GM21786 (cell line): ENCODE measurements at regions not wholly inside any gene's neighbourhood (a gene's known extent, or its start where the extent isn't known, plus 50 kb on each side); places are given as distances from the start of the nearest gene placed in this dataset.

Experiments used
- ATAC-seq: cut with Tn5 transposase; IDR thresholded peaks from one replicate; pipeline ENCODE4 v1.9.1; 2021; ENCODE audit not compliant: unreplicated experiment

- ATAC-seq = no peak
These were observed 449.4 kb upstream of the TENM4 start for GRCh38 chr11:79890272-79890671.

GRCh38 chr11:79864882-79865281 lies 424.1 kb upstream of the TENM4 start:
- ATAC-seq = no peak

- no peak for ATAC-seq
These were observed 419.5 kb upstream of the TENM4 start for GRCh38 chr11:79860336-79860735.

- ATAC-seq = no peak
These were observed 416.8 kb upstream of the TENM4 start for GRCh38 chr11:79857377-79858214.

- ATAC-seq = no peak
These were observed 411.3 kb upstream of the TENM4 start for GRCh38 chr11:79852176-79852575.

GRCh38 chr11:79845002-79845709 lies 404.3 kb upstream of the TENM4 start:
- ATAC-seq = no peak

- ATAC-seq = no peak
These were observed 393.2 kb upstream of the TENM4 start for GRCh38 chr11:79834015-79834414.

GRCh38 chr11:79830446-79830845 lies 389.6 kb upstream of the TENM4 start:
- ATAC-seq = no peak

GRCh38 chr11:79829891-79830290 lies 389.1 kb upstream of the TENM4 start:
- no peak for ATAC-seq

- ATAC-seq = no peak
These were observed 381.9 kb upstream of the TENM4 start for GRCh38 chr11:79822766-79823165.

GRCh38 chr11:79813551-79813950 lies 372.7 kb upstream of the TENM4 start:
- ATAC-seq = no peak

- ATAC-seq = no peak
These were observed 368.7 kb upstream of the TENM4 start for GRCh38 chr11:79809487-79809886.

GRCh38 chr11:79807506-79807905 lies 366.7 kb upstream of the TENM4 start:
- no peak for ATAC-seq

GRCh38 chr11:79796704-79797103 lies 355.9 kb upstream of the TENM4 start:
- ATAC-seq = no peak

- ATAC-seq = no peak
These were observed 353.9 kb upstream of the TENM4 start for GRCh38 chr11:79794484-79795393.

GRCh38 chr11:79794057-79794456 lies 353.2 kb upstream of the TENM4 start:
- no peak for ATAC-seq

- ATAC-seq = no peak
These were observed 346.1 kb upstream of the TENM4 start for GRCh38 chr11:79786961-79787360.

- ATAC-seq = no peak
These were observed 343.0 kb upstream of the TENM4 start for GRCh38 chr11:79783833-79784232.

- no peak for ATAC-seq
These were observed 327.5 kb upstream of the TENM4 start for GRCh38 chr11:79768343-79768742.

- ATAC-seq = no peak
These were observed 321.6 kb upstream of the TENM4 start for GRCh38 chr11:79762279-79762921.

GRCh38 chr11:79758325-79758724 lies 317.5 kb upstream of the TENM4 start:
- no peak for ATAC-seq
